ENCODE measurements at regions not wholly inside any gene's neighbourhood (a gene's known extent, or its start where the extent isn't known, plus 50 kb on each side); places are given as distances from the start of the nearest gene placed in this dataset.

DNA sequence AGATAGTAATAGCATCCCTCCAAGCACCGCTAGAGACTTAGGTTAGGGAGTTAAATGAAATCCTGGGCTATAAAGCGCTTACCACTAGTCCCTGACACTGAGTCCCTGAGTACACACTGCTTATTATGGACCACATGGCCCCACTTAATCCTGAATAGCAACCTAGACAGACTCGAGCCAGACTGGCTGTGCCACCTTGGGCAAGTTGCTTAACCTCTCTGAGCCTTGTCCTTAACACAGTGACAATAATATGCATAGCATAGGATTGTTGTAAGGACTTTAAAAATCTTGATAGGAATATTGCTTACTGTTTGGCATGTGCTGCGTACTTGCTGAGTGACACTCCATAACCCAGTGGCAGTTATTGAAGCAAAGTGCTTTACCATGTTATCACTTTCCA, 125.6 kb upstream of the SASH1 start:
- no peak for TF ChIP-seq CTCF (conservative IDR thresholded peaks at IDR 0.05 in 1 of 2, IDR thresholded peaks at IDR 0.05 in 1 of 2; ENCODE audit: extremely low read depth in 1 of 2, insufficient read depth in 1 of 2, low read depth in 1 of 2, low read length in 2 of 2)
- TF ChIP-seq EZH2 (IDR thresholded peaks at IDR 0.05; ENCODE audit: borderline replicate concordance, low read length): no peak

Data from mammary epithelial cell (primary cell).